ENCODE measurements at regions not wholly inside any gene's neighbourhood (a gene's known extent, or its start where the extent isn't known, plus 50 kb on each side); places are given as distances from the start of the nearest gene placed in this dataset.

- no peak for DNase-seq (ENCODE audit: low spot score)
- intact Hi-C loops (cut with micrococcal nuclease; ENCODE audit: unreplicated experiment) = no loop called here
- no peak overlapping the region for H3K4me2 ChIP-seq (ENCODE audit: low read length)
- no peak overlapping the region for H3K27ac ChIP-seq (ENCODE audit: low read depth, low read length, poor library complexity, severe bottlenecking)
- H3K9me3 ChIP-seq (ENCODE audit: low read length) = no peaks in the 10 kb centered on the region
- no peaks in the 10 kb centered on the region for H3K36me3 ChIP-seq (ENCODE audit: insufficient read depth, low read length)
- no peaks in the 10 kb centered on the region for H3K4me1 ChIP-seq (ENCODE audit: insufficient read depth, low read length, poor library complexity, severe bottlenecking)
- H4K20me1 ChIP-seq (ENCODE audit: insufficient read depth, low read length) = no peaks in the 10 kb centered on the region
- H3K79me2 ChIP-seq (ENCODE audit: insufficient read depth, low read depth, low read length) = no peaks in the 10 kb centered on the region
- no peak overlapping the region for H3K4me3 ChIP-seq (ENCODE audit: low read depth, low read length, poor library complexity, severe bottlenecking)
- POLR2A ChIA-PET = interaction anchor here (0.6 to 1.1 kb wide), 4 partner anchors 15 to 674 kb away, joined by 3 read pairs; no protein-coding TSS in a partner anchor
- BruUV-seq (replicated peaks) = no TSS peak
- H2AFZ ChIP-seq (ENCODE audit: low read length) = no peak overlapping the region
- no peak for TF ChIP-seq CTCF (conservative IDR thresholded peaks at IDR 0.05; ENCODE audit: low read length)
- TF ChIP-seq EZH2phosphoT487 (IDR thresholded peaks at IDR 0.05; ENCODE audit: borderline replicate concordance, low read depth, low read length) = no peak
- no peaks in the 10 kb centered on the region for H3K9me2 ChIP-seq (ENCODE audit: insufficient read depth, low read length)
- CTCF ChIA-PET (ENCODE audit: unreplicated experiment) = no interaction called here
These were observed 1186.3 kb upstream of the FLRT2 start for GRCh38 chr14:84343656-84344055.

- DNase-seq (ENCODE audit: low spot score) = no peak
- Histone ChIP-seq H3K4me2 (ENCODE audit: low read length) (no peak overlapping the region), H4K20me1 (ENCODE audit: insufficient read depth, low read length) (no peaks in the 10 kb centered on the region), H3K4me1 (ENCODE audit: insufficient read depth, low read length, poor library complexity, severe bottlenecking) (no peaks in the 10 kb centered on the region), H3K36me3 (ENCODE audit: insufficient read depth, low read length) (no peaks in the 10 kb centered on the region), H3K27ac (ENCODE audit: low read depth, low read length, poor library complexity, severe bottlenecking) (no peak overlapping the region), H2AFZ (ENCODE audit: low read length) (no peak overlapping the region), H3K9me3 (ENCODE audit: low read length) (no peaks in the 10 kb centered on the region), H3K4me3 (ENCODE audit: low read depth, low read length, poor library complexity, severe bottlenecking) (no peak overlapping the region), H3K79me2 (ENCODE audit: insufficient read depth, low read depth, low read length) (no peaks in the 10 kb centered on the region), H3K9me2 (ENCODE audit: insufficient read depth, low read length) (no peaks in the 10 kb centered on the region)
- TF ChIP-seq CTCF (conservative IDR thresholded peaks at IDR 0.05; ENCODE audit: low read length) (no peak), EZH2phosphoT487 (IDR thresholded peaks at IDR 0.05; ENCODE audit: borderline replicate concordance, low read depth, low read length) (no peak)
- ChIA-PET POLR2A (interaction anchor here (1.5 kb wide), 1 partner anchor 9 kb away, joined by 4 read pairs; no protein-coding TSS in a partner anchor), CTCF (ENCODE audit: unreplicated experiment) (no interaction called here)
- intact Hi-C loops (cut with micrococcal nuclease; ENCODE audit: unreplicated experiment) = no loop called here
- no TSS peak for BruUV-seq (replicated peaks)
These were observed 1178.3 kb upstream of the FLRT2 start for GRCh38 chr14:84351646-84352045.

GRCh38 chr14:84361476-84361875 is 1168.5 kb upstream of the FLRT2 start:
- Histone ChIP-seq H3K9me3 (ENCODE audit: low read length) (no peaks in the 10 kb centered on the region), H4K20me1 (ENCODE audit: insufficient read depth, low read length) (no peaks in the 10 kb centered on the region), H3K27ac (ENCODE audit: low read depth, low read length, poor library complexity, severe bottlenecking) (no peak overlapping the region), H2AFZ (ENCODE audit: low read length) (no peak overlapping the region), H3K4me1 (ENCODE audit: insufficient read depth, low read length, poor library complexity, severe bottlenecking) (no peaks in the 10 kb centered on the region), H3K79me2 (ENCODE audit: insufficient read depth, low read depth, low read length) (no peaks in the 10 kb centered on the region), H3K4me3 (ENCODE audit: low read depth, low read length, poor library complexity, severe bottlenecking) (no peak overlapping the region), H3K4me2 (ENCODE audit: low read length) (no peak overlapping the region), H3K9me2 (ENCODE audit: insufficient read depth, low read length) (no peaks in the 10 kb centered on the region), H3K36me3 (ENCODE audit: insufficient read depth, low read length) (no peaks in the 10 kb centered on the region)
- POLR2A ChIA-PET = no interaction called here
- CTCF ChIA-PET (ENCODE audit: unreplicated experiment) = no interaction called here
- BruUV-seq (replicated peaks) = no TSS peak
- intact Hi-C loops (cut with micrococcal nuclease; ENCODE audit: unreplicated experiment) = no loop called here
- TF ChIP-seq CTCF (conservative IDR thresholded peaks at IDR 0.05; ENCODE audit: low read length) = no peak
- TF ChIP-seq EZH2phosphoT487 (IDR thresholded peaks at IDR 0.05; ENCODE audit: borderline replicate concordance, low read depth, low read length) = no peak
- no peak for DNase-seq (ENCODE audit: low spot score)

All from OCI-LY7 (cell line).